Sciatic nerve (tissue), 2 donors: ENCODE measurements at regions not wholly inside any gene's neighbourhood (a gene's known extent, or its start where the extent isn't known, plus 50 kb on each side); places are given as distances from the start of the nearest gene placed in this dataset.
"Not testable (repeated sequence)": the region's sequence is repeated elsewhere in the genome, so short reads cannot be mapped to it uniquely, and the experiment has no call there.

Experiments
- ATAC-seq: fragments of 200-7000 bp; cut with Tn5 transposase; one replicate; pipeline ENCODE4 v1.9.1; 2020; ENCODE audit warnings: mild to moderate bottlenecking, moderate library complexity
- DNase-seq: peaks from one replicate; pipeline ENCODE4 v3.0.0-alpha.2; 2020; ENCODE audit warnings: low spot score
- intact Hi-C: fragments of 100-400 bp; cut with DNase I; formaldehyde crosslinking; loops from one replicate; pipeline ENCODE4 v1.14.2; 2022
- donor health status: DM: no; HTN: no; CAD: no.
- donor health status: DM: no; HTN: no; CAD: no.

- intact Hi-C loops = no loop called here
- ATAC-seq (no peak), DNase-seq (no peak)
Observed at GRCh38 chr1:187819086-187819485, 990.3 kb downstream of the PLA2G4A start.

- intact Hi-C loops = no loop called here
- no peak for ATAC-seq
- DNase-seq = no peak
Observed at GRCh38 chr1:187836557-187836956, 1007.8 kb downstream of the PLA2G4A start.

- DNase-seq = no peak
- intact Hi-C loops = no loop called here
- no peak for ATAC-seq
Observed at GRCh38 chr1:187837787-187838186, 1009.0 kb downstream of the PLA2G4A start.

GRCh38 chr1:187838335-187839293, 1009.9 kb downstream of the PLA2G4A start:
- intact Hi-C loops = no loop called here
- DNase-seq (no peak), ATAC-seq (peak; percentile 36)

- DNase-seq = no peak
- no peak for ATAC-seq
- intact Hi-C loops = no loop called here
Observed at GRCh38 chr1:187839873-187840272, 1011.1 kb downstream of the PLA2G4A start.

- ATAC-seq (no peak), DNase-seq (no peak)
- intact Hi-C loops = no loop called here
Observed at GRCh38 chr1:187840557-187840956, 1011.8 kb downstream of the PLA2G4A start.

- DNase-seq = no peak
- intact Hi-C loops = no loop called here
- ATAC-seq = no peak
Observed at GRCh38 chr1:187842406-187843165, 1013.8 kb downstream of the PLA2G4A start.

GRCh38 chr1:187844313-187844712, 1015.6 kb downstream of the PLA2G4A start:
- ATAC-seq = no peak
- no peak for DNase-seq
- intact Hi-C loops = no loop called here

- intact Hi-C loops = no loop called here
- DNase-seq (no peak), ATAC-seq (no peak)
Observed at GRCh38 chr1:187847531-187847930, 1018.8 kb downstream of the PLA2G4A start.

- ATAC-seq (no peak), DNase-seq (no peak)
- intact Hi-C loops = no loop called here
Observed at GRCh38 chr1:187848321-187848720, 1019.6 kb downstream of the PLA2G4A start.

- ATAC-seq, intact Hi-C loops, DNase-seq: not testable (repeated sequence)
Observed at GRCh38 chr1:187850146-187850545, 1021.4 kb downstream of the PLA2G4A start.

- DNase-seq (no peak), ATAC-seq (no peak)
- intact Hi-C loops = no loop called here
Observed at GRCh38 chr1:187853505-187853904, 1024.8 kb downstream of the PLA2G4A start.

- ATAC-seq (no peak), DNase-seq (no peak)
- intact Hi-C loops = no loop called here
Observed at GRCh38 chr1:187854457-187854856, 1025.7 kb downstream of the PLA2G4A start.

- intact Hi-C loops = no loop called here
- DNase-seq = no peak
- ATAC-seq = no peak
Observed at GRCh38 chr1:187862506-187862905, 1033.8 kb downstream of the PLA2G4A start.

GRCh38 chr1:187870552-187870951, 1041.8 kb downstream of the PLA2G4A start:
- DNase-seq (no peak), ATAC-seq (no peak)

GRCh38 chr1:187871177-187871845, 1042.6 kb downstream of the PLA2G4A start:
- ATAC-seq (no peak), DNase-seq (no peak)
- intact Hi-C loops = no loop called here

More at GRCh38 chr1:187870552-187870951, 1041.8 kb downstream of the PLA2G4A start:
- intact Hi-C loops = no loop called here

GRCh38 chr1:187872550-187872949, 1043.8 kb downstream of the PLA2G4A start:
- ATAC-seq (no peak), DNase-seq (no peak)
- intact Hi-C loops = no loop called here

GRCh38 chr1:187873126-187873525, 1044.4 kb downstream of the PLA2G4A start:
- DNase-seq = no peak
- intact Hi-C loops = no loop called here
- no peak for ATAC-seq

- no peak for DNase-seq
- no peak for ATAC-seq
- intact Hi-C loops = no loop called here
Observed at GRCh38 chr1:187876775-187877174, 1048.0 kb downstream of the PLA2G4A start.

- no peak for DNase-seq
- intact Hi-C loops = no loop called here
- no peak for ATAC-seq
Observed at GRCh38 chr1:187877220-187877619, 1048.5 kb downstream of the PLA2G4A start.
